GM06990 (cell line): ENCODE measurements at regions not wholly inside any gene's neighbourhood (a gene's known extent, or its start where the extent isn't known, plus 50 kb on each side); places are given as distances from the start of the nearest gene placed in this dataset.

Source experiments
- DNase-seq: peaks from one replicate; pipeline ENCODE4 v3.0.0-alpha.2; 2011; ENCODE audit not compliant: insufficient read length; ENCODE audit errors: extremely low read depth
- H3K27me3 ChIP-seq: replicated peaks from 2 replicates; pipeline ENCODE4 v1.6.0; 2011; ENCODE audit warnings: low read length; ENCODE audit not compliant: control insufficient read depth, insufficient read depth
- H3K36me3 ChIP-seq: 2 replicates; pipeline ENCODE4 v1.5.1; 2011; ENCODE audit warnings: low read length; ENCODE audit not compliant: control insufficient read depth, insufficient read depth
- H3K4me3 ChIP-seq: replicated peaks from 2 replicates; pipeline ENCODE4 v1.5.1; 2011; ENCODE audit warnings: low read depth, mild to moderate bottlenecking, control low read depth, low read length
- TF ChIP-seq, protein P1 (sequence below): IDR thresholded peaks from 2 replicates; pipeline ENCODE4 v1.5.1; 2011; ENCODE audit warnings: low read length, control low read depth, mild to moderate bottlenecking, inconsistent platforms; ENCODE audit not compliant: insufficient read depth, poor library complexity, severe bottlenecking

DNA sequence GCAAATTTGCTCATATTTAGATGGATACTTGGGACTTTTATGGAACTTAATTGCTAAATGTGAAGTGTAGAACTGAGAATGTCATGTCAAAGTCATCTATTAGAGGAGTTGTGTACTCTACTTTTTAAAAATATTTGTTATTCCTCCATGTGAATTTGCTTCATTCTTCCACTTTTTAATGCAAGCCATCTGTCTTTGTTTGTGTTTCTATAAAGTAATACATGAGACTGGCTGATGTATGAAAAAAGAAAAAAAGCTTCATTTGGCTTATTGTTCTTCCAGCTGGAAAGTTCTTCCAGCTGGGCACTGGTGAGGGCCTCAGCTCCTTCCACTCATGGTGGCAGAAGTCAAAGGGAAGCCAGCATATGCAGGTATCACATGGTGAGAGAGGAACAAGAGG is 114.6 kb upstream of the GRID2 start:
- Histone ChIP-seq H3K27me3 (no peaks in the 10 kb centered on the region), H3K4me3 (no peak overlapping the region), H3K36me3 (no peaks in the 10 kb centered on the region)
- TF ChIP-seq, protein P1, sequence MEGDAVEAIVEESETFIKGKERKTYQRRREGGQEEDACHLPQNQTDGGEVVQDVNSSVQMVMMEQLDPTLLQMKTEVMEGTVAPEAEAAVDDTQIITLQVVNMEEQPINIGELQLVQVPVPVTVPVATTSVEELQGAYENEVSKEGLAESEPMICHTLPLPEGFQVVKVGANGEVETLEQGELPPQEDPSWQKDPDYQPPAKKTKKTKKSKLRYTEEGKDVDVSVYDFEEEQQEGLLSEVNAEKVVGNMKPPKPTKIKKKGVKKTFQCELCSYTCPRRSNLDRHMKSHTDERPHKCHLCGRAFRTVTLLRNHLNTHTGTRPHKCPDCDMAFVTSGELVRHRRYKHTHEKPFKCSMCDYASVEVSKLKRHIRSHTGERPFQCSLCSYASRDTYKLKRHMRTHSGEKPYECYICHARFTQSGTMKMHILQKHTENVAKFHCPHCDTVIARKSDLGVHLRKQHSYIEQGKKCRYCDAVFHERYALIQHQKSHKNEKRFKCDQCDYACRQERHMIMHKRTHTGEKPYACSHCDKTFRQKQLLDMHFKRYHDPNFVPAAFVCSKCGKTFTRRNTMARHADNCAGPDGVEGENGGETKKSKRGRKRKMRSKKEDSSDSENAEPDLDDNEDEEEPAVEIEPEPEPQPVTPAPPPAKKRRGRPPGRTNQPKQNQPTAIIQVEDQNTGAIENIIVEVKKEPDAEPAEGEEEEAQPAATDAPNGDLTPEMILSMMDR, result no peak
- no peak for DNase-seq

- H3K36me3 ChIP-seq, result no peaks in the 10 kb centered on the region
- H3K4me3 ChIP-seq, result no peak overlapping the region
- no peaks in the 10 kb centered on the region for H3K27me3 ChIP-seq
- TF ChIP-seq, protein P1, result no peak
- no peak for DNase-seq
Measured at GRCh38 chr4:92198711-92199110, 105.1 kb upstream of the GRID2 start.

DNA sequence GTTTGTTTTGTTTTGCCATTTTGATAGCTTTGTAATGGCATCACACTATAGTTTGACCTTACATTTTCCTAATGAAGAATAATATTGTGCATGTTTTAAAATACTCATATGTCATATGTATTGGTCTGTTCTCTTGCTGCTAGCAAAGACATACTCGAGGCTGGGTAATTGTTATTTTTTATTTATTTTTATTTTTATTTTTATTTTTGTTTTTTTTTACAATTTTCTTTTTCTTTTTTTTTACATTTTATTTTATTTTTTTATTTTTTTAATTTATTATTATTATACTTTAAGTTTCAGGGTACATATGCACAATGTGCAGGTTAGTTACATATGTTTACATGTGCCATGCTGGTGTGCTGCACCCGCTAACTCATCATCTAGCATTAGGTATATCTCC is 104.6 kb upstream of the GRID2 start:
- TF ChIP-seq, protein P1, result no peak
- no peak for DNase-seq
- no peaks in the 10 kb centered on the region for H3K27me3 ChIP-seq
- H3K4me3 ChIP-seq, result no peak overlapping the region
- no peaks in the 10 kb centered on the region for H3K36me3 ChIP-seq

GRCh38 chr4:92210906-92211305 is 92.9 kb upstream of the GRID2 start:
- no peak overlapping the region for H3K4me3 ChIP-seq
- no peaks in the 10 kb centered on the region for H3K27me3 ChIP-seq
- no peak for DNase-seq
- TF ChIP-seq, protein P1, result no peak
- no peaks in the 10 kb centered on the region for H3K36me3 ChIP-seq

GRCh38 chr4:92215476-92215875 is 88.3 kb upstream of the GRID2 start:
- no peak overlapping the region for H3K4me3 ChIP-seq
- no peak for DNase-seq
- no peaks in the 10 kb centered on the region for H3K36me3 ChIP-seq
- no peaks in the 10 kb centered on the region for H3K27me3 ChIP-seq
- TF ChIP-seq, protein P1, result no peak

- DNase-seq, result no peak
- Histone ChIP-seq H3K36me3 (no peaks in the 10 kb centered on the region), H3K27me3 (no peaks in the 10 kb centered on the region), H3K4me3 (no peak overlapping the region)
- TF ChIP-seq, protein P1, result no peak
Measured at GRCh38 chr4:92231511-92231910, 72.3 kb upstream of the GRID2 start.
